ENCODE measurements at regions not wholly inside any gene's neighbourhood (a gene's known extent, or its start where the extent isn't known, plus 50 kb on each side); places are given as distances from the start of the nearest gene placed in this dataset.
"Not testable (repeated sequence)": the region's sequence is repeated elsewhere in the genome, so short reads cannot be mapped to it uniquely, and the experiment has no call there.

DNA sequence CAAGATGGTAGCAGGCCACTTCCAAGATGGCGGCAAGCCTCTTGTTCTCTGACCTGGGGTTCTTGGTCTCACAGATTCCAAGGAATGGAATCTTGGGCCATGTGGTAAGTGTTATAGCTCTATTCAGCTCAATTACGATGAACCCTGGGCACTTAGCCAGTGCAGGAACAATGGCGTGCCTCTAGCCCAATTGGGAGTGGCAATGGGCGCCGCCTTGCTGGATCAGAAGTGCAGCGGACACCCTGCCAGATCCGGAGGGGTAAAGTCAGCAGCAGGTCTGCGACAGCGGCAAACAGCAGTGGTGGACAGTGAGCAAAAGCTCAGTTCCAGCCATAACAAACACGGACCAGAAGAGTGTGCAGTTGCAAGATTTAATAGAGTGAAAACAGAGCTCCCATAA, 263.2 kb upstream of the SEMA3C start:
- not testable (repeated sequence) for TF ChIP-seq FOXM1 (IDR thresholded peaks at IDR 0.05; ENCODE audit: borderline replicate concordance, low read depth); CEBPB (IDR thresholded peaks at IDR 0.05); RAD21 (IDR thresholded peaks at IDR 0.05; ENCODE audit: low read depth); TEAD4 (IDR thresholded peaks at IDR 0.05); TCF12 (IDR thresholded peaks at IDR 0.05; ENCODE audit: low read depth); EP300 (IDR thresholded peaks at IDR 0.05; ENCODE audit: borderline replicate concordance); TAF1 (IDR thresholded peaks at IDR 0.05; ENCODE audit: low read depth); ZBTB7A (IDR thresholded peaks at IDR 0.05; ENCODE audit: low read depth)
- peak; percentile 49 for TF ChIP-seq NFIC (IDR thresholded peaks at IDR 0.05)
- TF ChIP-seq, protein P1, sequence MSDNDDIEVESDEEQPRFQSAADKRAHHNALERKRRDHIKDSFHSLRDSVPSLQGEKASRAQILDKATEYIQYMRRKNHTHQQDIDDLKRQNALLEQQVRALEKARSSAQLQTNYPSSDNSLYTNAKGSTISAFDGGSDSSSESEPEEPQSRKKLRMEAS (IDR thresholded peaks at IDR 0.05) = not testable (repeated sequence)

Measured in Ishikawa (cell line).